ENCODE measurements at regions not wholly inside any gene's neighbourhood (a gene's known extent, or its start where the extent isn't known, plus 50 kb on each side); places are given as distances from the start of the nearest gene placed in this dataset.
A peak's percentile ranks its signal among the peaks of the same experiment; 100 is the strongest.
"Not testable (repeated sequence)": the region's sequence is repeated elsewhere in the genome, so short reads cannot be mapped to it uniquely, and the experiment has no call there.

DNA sequence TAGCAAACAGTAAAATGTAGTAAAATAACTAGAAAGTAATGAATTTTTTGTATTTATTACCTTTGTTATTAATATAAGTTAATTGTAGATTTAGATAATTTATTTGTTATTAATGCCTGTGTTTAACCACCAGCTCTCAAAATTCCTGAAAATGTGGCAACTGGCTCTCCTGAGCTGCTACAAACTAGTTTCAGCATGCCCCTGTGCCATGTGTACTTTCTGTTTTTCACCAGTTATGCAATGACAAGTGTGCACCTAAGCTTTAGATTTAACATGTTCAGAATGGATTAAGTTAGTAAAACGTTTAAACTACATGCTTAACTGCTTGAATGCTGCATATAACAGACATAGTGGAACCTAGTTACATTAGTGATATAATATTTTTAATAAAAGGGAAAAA lies 88.1 kb downstream of the POSTN start:
- H3K4me3 ChIP-seq (ENCODE audit: low read depth, low read length): no peak overlapping the region
- no peak for DNase-seq (ENCODE audit: low read depth)
- TF ChIP-seq, protein P1, sequence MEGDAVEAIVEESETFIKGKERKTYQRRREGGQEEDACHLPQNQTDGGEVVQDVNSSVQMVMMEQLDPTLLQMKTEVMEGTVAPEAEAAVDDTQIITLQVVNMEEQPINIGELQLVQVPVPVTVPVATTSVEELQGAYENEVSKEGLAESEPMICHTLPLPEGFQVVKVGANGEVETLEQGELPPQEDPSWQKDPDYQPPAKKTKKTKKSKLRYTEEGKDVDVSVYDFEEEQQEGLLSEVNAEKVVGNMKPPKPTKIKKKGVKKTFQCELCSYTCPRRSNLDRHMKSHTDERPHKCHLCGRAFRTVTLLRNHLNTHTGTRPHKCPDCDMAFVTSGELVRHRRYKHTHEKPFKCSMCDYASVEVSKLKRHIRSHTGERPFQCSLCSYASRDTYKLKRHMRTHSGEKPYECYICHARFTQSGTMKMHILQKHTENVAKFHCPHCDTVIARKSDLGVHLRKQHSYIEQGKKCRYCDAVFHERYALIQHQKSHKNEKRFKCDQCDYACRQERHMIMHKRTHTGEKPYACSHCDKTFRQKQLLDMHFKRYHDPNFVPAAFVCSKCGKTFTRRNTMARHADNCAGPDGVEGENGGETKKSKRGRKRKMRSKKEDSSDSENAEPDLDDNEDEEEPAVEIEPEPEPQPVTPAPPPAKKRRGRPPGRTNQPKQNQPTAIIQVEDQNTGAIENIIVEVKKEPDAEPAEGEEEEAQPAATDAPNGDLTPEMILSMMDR (conservative IDR thresholded peaks at IDR 0.05; ENCODE audit: low read depth, low read length): no peak

DNA sequence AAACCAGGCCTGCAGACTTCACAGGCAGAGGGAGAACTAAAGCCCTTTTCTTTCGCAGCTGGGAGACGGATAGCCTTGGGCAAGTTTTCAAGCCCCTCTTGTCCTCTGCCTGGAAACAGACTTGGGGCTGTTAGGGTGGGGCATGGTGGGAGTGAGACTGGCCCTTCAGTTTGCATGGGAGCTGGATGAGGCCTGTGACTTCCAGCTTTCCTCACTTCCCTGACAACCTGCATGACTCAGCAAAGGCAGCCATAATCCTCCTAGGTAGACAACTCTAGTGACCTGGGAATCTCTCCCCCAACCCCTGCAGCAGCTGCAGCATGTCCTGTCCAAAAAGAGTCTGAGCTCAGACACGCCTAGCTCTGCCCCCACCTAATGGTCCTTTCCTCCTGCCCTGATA lies 93.0 kb downstream of the POSTN start:
- DNase-seq (ENCODE audit: low read depth): no peak
- TF ChIP-seq, protein P1 (conservative IDR thresholded peaks at IDR 0.05; ENCODE audit: low read depth, low read length): no peak
- no peak overlapping the region for H3K4me3 ChIP-seq (ENCODE audit: low read depth, low read length)

DNA sequence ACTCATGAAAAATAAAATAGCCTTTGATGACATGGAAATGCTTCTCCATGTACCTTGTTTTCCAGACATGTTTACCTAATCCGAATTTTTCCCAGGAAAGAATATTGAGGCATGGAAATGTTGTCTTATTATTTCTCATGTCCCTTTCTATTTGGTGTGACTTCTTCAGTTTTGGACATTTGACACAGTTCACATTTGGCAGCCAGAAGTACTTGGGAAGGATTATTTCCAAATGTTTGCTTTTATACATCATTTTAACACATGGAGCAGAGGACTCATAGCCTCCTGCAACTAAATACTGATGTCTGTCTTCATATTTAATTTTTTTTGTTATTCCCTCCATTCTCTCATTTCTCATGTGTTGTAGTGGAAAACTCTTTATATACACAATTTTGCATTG lies 94.3 kb downstream of the POSTN start:
- TF ChIP-seq, protein P1 (conservative IDR thresholded peaks at IDR 0.05; ENCODE audit: low read depth, low read length): no peak
- DNase-seq (ENCODE audit: low read depth): no peak

DNA sequence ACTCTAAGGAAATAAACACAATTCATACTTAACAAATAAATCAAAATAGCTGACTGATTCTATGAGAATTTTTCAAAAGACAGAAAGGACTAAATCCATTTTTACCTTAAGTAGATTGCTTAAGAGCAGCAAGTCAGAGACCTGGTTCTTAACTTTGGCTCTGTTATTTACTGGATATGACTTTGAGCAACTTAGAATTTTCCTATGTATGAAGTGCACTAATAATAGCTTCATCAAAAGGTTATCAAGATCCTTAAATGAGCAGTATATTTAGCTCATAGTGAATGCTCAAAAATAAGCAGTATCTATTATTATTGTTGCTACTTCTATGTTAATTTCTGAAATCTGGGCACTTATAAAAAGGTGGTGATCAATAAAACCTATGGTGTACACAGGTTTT lies 95.3 kb downstream of the POSTN start:
- no peak overlapping the region for H3K4me3 ChIP-seq (ENCODE audit: low read depth, low read length)
- TF ChIP-seq, protein P1 (conservative IDR thresholded peaks at IDR 0.05; ENCODE audit: low read depth, low read length): no peak
- no peak for DNase-seq (ENCODE audit: low read depth)

More for the DNA sequence above, 94.3 kb downstream of the POSTN start:
- H3K4me3 ChIP-seq (ENCODE audit: low read depth, low read length): no peak overlapping the region

DNA sequence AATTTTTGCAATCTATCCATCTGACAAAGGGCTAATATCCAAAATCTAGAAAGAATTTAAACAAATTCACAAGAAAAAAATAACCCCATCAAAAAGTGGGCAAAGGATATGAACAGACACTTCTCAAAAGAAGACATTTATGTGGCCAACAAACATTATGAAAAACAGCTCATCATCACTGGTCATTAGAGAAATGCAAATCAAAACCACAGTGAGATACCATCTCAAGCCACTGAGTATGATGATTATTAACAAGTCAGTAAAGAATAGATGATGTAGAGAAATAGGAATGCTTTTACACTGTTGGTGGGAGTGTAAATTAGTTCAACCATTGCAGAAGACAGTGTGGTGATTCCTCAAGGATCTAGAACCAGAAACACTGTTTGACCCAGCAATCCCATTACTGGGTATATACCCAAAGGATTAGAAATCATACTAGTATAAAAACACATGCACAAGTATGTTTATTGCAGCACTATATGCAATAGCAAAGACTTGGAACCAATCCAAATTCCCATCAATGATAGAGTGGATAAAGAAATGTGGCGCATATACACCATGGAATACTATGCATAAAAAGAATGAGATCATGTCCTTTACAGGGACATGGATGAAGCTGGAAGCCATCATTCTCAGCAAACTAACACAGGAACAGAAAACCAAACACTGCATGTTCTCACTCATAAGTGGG lies 96.1 kb downstream of the POSTN start:
- not testable (repeated sequence) for DNase-seq (ENCODE audit: low read depth); H3K4me3 ChIP-seq (ENCODE audit: low read depth, low read length)

DNA sequence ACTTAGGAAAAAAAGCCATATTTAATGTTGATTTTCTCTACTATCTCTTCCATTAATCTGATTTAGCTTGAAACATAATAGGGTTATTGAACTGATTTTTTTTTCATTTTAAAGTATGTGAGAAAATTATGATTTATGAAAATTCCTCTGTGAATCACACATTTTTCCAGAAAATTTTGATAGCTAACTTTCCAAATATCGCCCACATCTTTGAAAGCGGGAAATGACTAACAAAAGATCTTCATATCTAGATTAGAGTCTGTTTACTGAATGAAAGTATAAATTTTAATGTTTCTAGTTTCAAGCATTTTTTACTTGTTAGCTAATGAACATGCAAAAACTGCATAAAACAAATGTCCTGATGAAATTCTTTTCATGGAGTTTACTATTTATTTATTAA lies 97.4 kb downstream of the POSTN start:
- no peak for DNase-seq (ENCODE audit: low read depth)
- TF ChIP-seq, protein P1 (conservative IDR thresholded peaks at IDR 0.05; ENCODE audit: low read depth, low read length): no peak
- H3K4me3 ChIP-seq (ENCODE audit: low read depth, low read length): no peak overlapping the region

DNA sequence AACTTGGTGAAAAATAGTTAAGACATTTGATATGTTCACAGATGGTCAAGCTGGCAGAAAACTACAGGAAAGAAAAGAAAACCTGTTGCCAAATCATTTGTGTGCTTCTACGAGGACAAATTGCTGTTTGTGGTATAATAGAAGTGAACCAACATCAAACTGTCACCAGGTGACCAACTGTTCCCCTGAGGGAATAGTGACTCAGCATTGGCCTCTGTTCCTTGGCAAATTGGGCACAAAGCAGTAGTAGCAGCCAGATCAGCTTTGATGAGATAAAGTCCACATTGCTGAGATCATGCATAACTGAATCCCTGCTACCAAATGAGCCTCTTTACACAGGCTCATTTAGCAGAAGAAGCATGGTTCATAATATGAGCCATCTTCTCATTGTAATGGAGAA lies 103.5 kb downstream of the POSTN start:
- H3K4me3 ChIP-seq (ENCODE audit: low read depth, low read length): no peak overlapping the region
- DNase-seq (ENCODE audit: low read depth): peak; percentile 23
- TF ChIP-seq, protein P1 (conservative IDR thresholded peaks at IDR 0.05; ENCODE audit: low read depth, low read length): no peak

Data from choroid plexus epithelial cell (primary cell).